GM12878 (cell line): ENCODE measurements at regions not wholly inside any gene's neighbourhood (a gene's known extent, or its start where the extent isn't known, plus 50 kb on each side); places are given as distances from the start of the nearest gene placed in this dataset.

Experiments used
- ATAC-seq: fragments of 200-7000 bp; cut with Tn5 transposase; 3 replicates; pipeline ENCODE4 v1.9.1; 2020; ENCODE audit warnings: mild to moderate bottlenecking, moderate library complexity
- BruUV-seq: library from RNA; stranded (reverse); fragments of 400-500 nt; replicated peaks from 2 replicates; lab custom pipeline; 2021; lab: Mats Ljungman, UMichigan
- CTCF ChIA-PET: fragments of 300-600 bp; sonication (Branson Sonifier 250); formaldehyde crosslinking; extraction: SDS; loops from one replicate; lab custom pipeline; 2021; ENCODE audit warnings: inconsistent platforms; lab: Yijun Ruan, JAX
- POLR2A ChIA-PET: fragments of 350-600 bp; formaldehyde crosslinking; extraction: SDS; loops from one replicate; lab custom pipeline; 2021; ENCODE audit warnings: inconsistent platforms; lab: Charles Lee
- RAD21 ChIA-PET: fragments of 300-600 bp; sonication (Branson Sonifier 250); formaldehyde crosslinking; loops from one replicate; lab custom pipeline; 2023; ENCODE audit warnings: antibody characterized with exemption; ENCODE audit not compliant: unreplicated experiment; lab: Charles Lee
- SMC1A ChIA-PET: fragments of 300-600 bp; sonication (Branson Sonifier 250); formaldehyde crosslinking; loops from one replicate; lab custom pipeline; 2023; ENCODE audit not compliant: unreplicated experiment, uncharacterized antibody; lab: Charles Lee
- DNase-seq: peaks from one replicate; pipeline ENCODE4 v3.0.0-alpha.2; 2011; ENCODE audit warnings: low read depth, low spot score
- FAIRE-seq: peaks from 3 replicates; lab custom pipeline; 2011; peaks lifted over from hg19 to GRCh38; lab: Jason Lieb, UNC
- H2AFZ ChIP-seq: 2 replicates; pipeline ENCODE4 v1.6.0; 2011; ENCODE audit warnings: low read depth, low read length, control low read depth; ENCODE audit not compliant: control insufficient read depth
- H3K27ac ChIP-seq: 2 replicates; pipeline ENCODE4 v1.5.1; 2011; ENCODE audit warnings: control low read depth; ENCODE audit not compliant: control insufficient read depth, insufficient read depth
- H3K27me3 ChIP-seq, 2 experiments: replicated peaks in 1 of 2; 2 replicates each; pipeline versions ENCODE4 v1.6.0 to v1.6.1; 2011; ENCODE audit warnings: low read length in 1 of 2; ENCODE audit not compliant: control insufficient read depth in 2 of 2, insufficient read depth in 2 of 2
- H3K36me3 ChIP-seq, 2 experiments: 2 replicates each; pipeline ENCODE4 v1.5.1; 2011; ENCODE audit warnings: low read length in 1 of 2; ENCODE audit not compliant: control insufficient read depth in 2 of 2, insufficient read depth in 2 of 2
- H3K4me1 ChIP-seq: 2 replicates; pipeline ENCODE4 v1.6.1; 2011; ENCODE audit warnings: mild to moderate bottlenecking, low read length, moderate library complexity, mixed read lengths; ENCODE audit not compliant: control insufficient read depth, insufficient read depth
- H3K4me2 ChIP-seq: 2 replicates; pipeline ENCODE4 v1.6.0; 2011; ENCODE audit warnings: control low read depth; ENCODE audit not compliant: control insufficient read depth, insufficient read depth
- H3K4me3 ChIP-seq: fragments of 200-600 bp; sonication (generic); 2 replicates; pipeline ENCODE4 v1.5.1; 2016
- H3K79me2 ChIP-seq: 2 replicates; pipeline ENCODE4 v1.6.0; 2011; ENCODE audit warnings: low read length; ENCODE audit not compliant: control insufficient read depth, insufficient read depth
- H3K9ac ChIP-seq: 2 replicates; pipeline ENCODE4 v1.8.0; 2011; ENCODE audit warnings: low read length, control low read depth, mixed read lengths; ENCODE audit not compliant: control insufficient read depth, insufficient read depth
- H3K9me3 ChIP-seq: replicated peaks from 3 replicates; pipeline ENCODE4 v1.5.1; 2011; ENCODE audit warnings: mild to moderate bottlenecking, low read length; ENCODE audit not compliant: control insufficient read depth, insufficient read depth
- H4K20me1 ChIP-seq: 2 replicates; pipeline ENCODE4 v1.6.0; 2011; ENCODE audit not compliant: control insufficient read depth, insufficient read depth
- BRCA1 ChIP-seq: IDR thresholded peaks from 2 replicates; pipeline ENCODE4 v1.6.1; 2011; ENCODE audit warnings: low read depth, low read length, improper control_type of control experiment
- CREB1 ChIP-seq: IDR thresholded peaks from 2 replicates; pipeline ENCODE4 v1.6.1; 2012; ENCODE audit warnings: low read depth, mild to moderate bottlenecking, inconsistent platforms
- CUX1 ChIP-seq: IDR thresholded peaks from 2 replicates; pipeline ENCODE4 v1.6.1; 2012; ENCODE audit warnings: improper control_type of control experiment, low read depth, low read length; ENCODE audit not compliant: insufficient replicate concordance
- IKZF1 ChIP-seq: fragments of 450-650 bp; conservative IDR thresholded peaks from 2 replicates; pipeline ENCODE4 v1.6.1; 2017; ENCODE audit warnings: antibody characterized with exemption, mild to moderate bottlenecking
- NFXL1 ChIP-seq: fragments of 450-650 bp; IDR thresholded peaks from 2 replicates; pipeline ENCODE4 v1.6.1; 2017; ENCODE audit warnings: antibody characterized with exemption, mild to moderate bottlenecking, borderline replicate concordance
- whole genome bisulfite sequencing: methylation state at CpG from one replicate; pipeline ENCODE4 v1.1.6; 2016; ENCODE audit warnings: low lambda C conversion rate; ENCODE audit not compliant: insufficient replicate concordance, insufficient coverage; ENCODE audit errors: missing lambda C conversion rate; 5-methylcytosine and 5-hydroxymethylcytosine counted together
- in situ Hi-C: fragments of 300-500 bp; cut with MboI; formaldehyde crosslinking; loops from 9 replicates; pipeline ENCODE4 v1.14.3; 2018; ENCODE audit warnings: mixed read lengths
- intact Hi-C: fragments of 100-400 bp; cut with micrococcal nuclease; formaldehyde crosslinking; loops from one replicate; pipeline ENCODE4 v1.14.2; 2022; ENCODE audit not compliant: unreplicated experiment

GRCh38 chr10:1977461-1977860 is 240.1 kb upstream of the ADARB2 start:
- DNase-seq (no peak), ATAC-seq (no peak), FAIRE-seq (no peak)
- no peak overlapping the region for H3K4me2 ChIP-seq
- ChIA-PET RAD21 (no interaction called here), POLR2A (no interaction called here), SMC1A (no interaction called here), CTCF (no interaction called here)
- in situ Hi-C loops, result no loop called here
- H3K27ac ChIP-seq, result no peak overlapping the region
- no peaks in the 10 kb centered on the region for H3K4me1 ChIP-seq
- no peak overlapping the region for H3K4me3 ChIP-seq
- BruUV-seq, result no TSS peak
- 0% methylated on average over 1 of the region's 1 CpG for WGBS
- peaks cover 3% of the 10 kb centered on the region; the same call in 2 of the 3 replicates for H3K9me3 ChIP-seq
- H3K79me2 ChIP-seq, result no peaks in the 10 kb centered on the region
- no peak overlapping the region for H2AFZ ChIP-seq
- H3K27me3 ChIP-seq, result no peaks in the 10 kb centered on the region
- no peaks in the 10 kb centered on the region for H4K20me1 ChIP-seq
- TF ChIP-seq CREB1, result no peak
- no peak for TF ChIP-seq BRCA1
- TF ChIP-seq IKZF1, result no peak
- no peak for TF ChIP-seq NFXL1
- no peak for TF ChIP-seq CUX1
- H3K36me3 ChIP-seq, result no peaks in the 10 kb centered on the region; a peak in 1 of 4 replicates
- H3K9ac ChIP-seq, result no peak overlapping the region
- intact Hi-C loops, result no loop called here
